ENCODE measurements at regions not wholly inside any gene's neighbourhood (a gene's known extent, or its start where the extent isn't known, plus 50 kb on each side); places are given as distances from the start of the nearest gene placed in this dataset.
A peak's percentile ranks its signal among the peaks of the same experiment; 100 is the strongest.

GRCh38 chr2:188079196-188079595 is 212.5 kb upstream of the GULP1 start:
- no peak overlapping the region for H3K4me3 Mint-ChIP-seq
- no peaks in the 10 kb centered on the region for H3K4me1 Mint-ChIP-seq
- no peak overlapping the region for H3K27ac Mint-ChIP-seq
- H3K27me3 Mint-ChIP-seq (ENCODE audit: low read depth), result no peaks in the 10 kb centered on the region
- no peak for TF ChIP-seq CTCF (IDR thresholded peaks at IDR 0.05; ENCODE audit: unreplicated experiment in 3 of 3)
- H3K9me3 Mint-ChIP-seq, result peaks cover 10% of the 10 kb centered on the region
- H3K36me3 Mint-ChIP-seq (ENCODE audit: low read depth), result no peaks in the 10 kb centered on the region

DNA sequence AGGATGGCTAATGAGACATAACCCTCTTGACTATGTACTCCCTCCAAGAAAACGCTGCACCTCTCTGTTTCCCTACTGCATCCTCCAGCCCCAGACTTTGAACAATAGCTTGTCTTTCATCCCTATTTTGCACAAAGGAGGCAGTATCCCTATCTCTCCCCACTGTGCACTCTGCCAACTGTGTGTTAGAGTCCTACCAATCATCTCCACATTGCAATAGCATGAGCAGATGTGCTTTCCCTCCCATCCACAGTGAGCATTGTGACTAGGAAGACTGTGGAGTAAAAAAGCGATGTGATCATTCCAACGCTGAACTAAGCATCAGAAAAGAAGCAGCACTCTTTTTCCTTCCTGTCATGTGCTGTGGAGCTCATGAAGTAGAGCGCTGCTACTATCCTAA is 206.3 kb upstream of the GULP1 start:
- H3K9me3 Mint-ChIP-seq, result peaks cover 6% of the 10 kb centered on the region
- no peak overlapping the region for H3K27ac Mint-ChIP-seq
- H3K36me3 Mint-ChIP-seq (ENCODE audit: low read depth), result no peaks in the 10 kb centered on the region
- H3K4me3 Mint-ChIP-seq, result no peak overlapping the region
- TF ChIP-seq CTCF (IDR thresholded peaks at IDR 0.05; ENCODE audit: unreplicated experiment in 3 of 3), result no peak
- H3K27me3 Mint-ChIP-seq (ENCODE audit: low read depth), result no peaks in the 10 kb centered on the region
- H3K4me1 Mint-ChIP-seq, result no peaks in the 10 kb centered on the region

GRCh38 chr2:188089901-188090300 is 201.8 kb upstream of the GULP1 start:
- TF ChIP-seq CTCF (IDR thresholded peaks at IDR 0.05; ENCODE audit: unreplicated experiment in 3 of 3), result no peak
- Mint-ChIP-seq H3K36me3 (ENCODE audit: low read depth) (no peaks in the 10 kb centered on the region), H3K4me3 (no peak overlapping the region), H3K4me1 (no peaks in the 10 kb centered on the region), H3K27me3 (ENCODE audit: low read depth) (no peaks in the 10 kb centered on the region), H3K27ac (no peak overlapping the region), H3K9me3 (peaks cover 6% of the 10 kb centered on the region)

GRCh38 chr2:188091220-188091619 is 200.5 kb upstream of the GULP1 start:
- H3K4me1 Mint-ChIP-seq, result no peaks in the 10 kb centered on the region
- TF ChIP-seq CTCF (IDR thresholded peaks at IDR 0.05; ENCODE audit: unreplicated experiment in 3 of 3), result no peak
- H3K9me3 Mint-ChIP-seq, result peaks cover 2% of the 10 kb centered on the region
- no peaks in the 10 kb centered on the region for H3K27me3 Mint-ChIP-seq (ENCODE audit: low read depth)
- H3K4me3 Mint-ChIP-seq, result no peak overlapping the region
- peak overlapping the region in 1 of 3 experiments; percentile 4 for H3K27ac Mint-ChIP-seq
- H3K36me3 Mint-ChIP-seq (ENCODE audit: low read depth), result no peaks in the 10 kb centered on the region

DNA sequence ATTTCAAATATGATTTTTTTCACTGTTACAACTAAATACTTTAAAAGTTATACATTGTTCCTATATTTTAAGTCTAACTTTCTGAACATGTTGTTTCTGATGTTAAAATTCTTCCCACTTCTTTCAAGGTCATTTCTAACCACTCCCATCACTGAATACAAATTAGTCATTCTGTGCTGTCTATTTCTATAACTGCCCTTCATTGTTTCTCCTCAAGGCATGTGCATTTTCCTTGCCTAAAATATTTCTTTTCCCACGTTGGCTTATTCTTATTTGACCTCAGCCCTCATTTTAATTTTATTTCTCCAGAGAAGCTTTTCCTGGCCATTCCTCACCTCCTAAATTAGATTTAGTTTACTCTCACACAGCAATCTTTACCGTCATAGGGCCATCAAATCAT is 198.9 kb upstream of the GULP1 start:
- Mint-ChIP-seq H3K4me1 (no peaks in the 10 kb centered on the region), H3K27ac (no peak overlapping the region), H3K36me3 (ENCODE audit: low read depth) (no peaks in the 10 kb centered on the region), H3K9me3 (no peaks in the 10 kb centered on the region), H3K4me3 (no peak overlapping the region), H3K27me3 (ENCODE audit: low read depth) (no peaks in the 10 kb centered on the region)
- TF ChIP-seq CTCF (IDR thresholded peaks at IDR 0.05; ENCODE audit: unreplicated experiment in 3 of 3), result no peak

GRCh38 chr2:188096910-188097309 is 194.8 kb upstream of the GULP1 start:
- Mint-ChIP-seq H3K9me3 (no peaks in the 10 kb centered on the region), H3K27ac (no peak overlapping the region), H3K4me1 (no peaks in the 10 kb centered on the region), H3K27me3 (ENCODE audit: low read depth) (no peaks in the 10 kb centered on the region), H3K4me3 (no peak overlapping the region), H3K36me3 (ENCODE audit: low read depth) (no peaks in the 10 kb centered on the region)
- TF ChIP-seq CTCF (IDR thresholded peaks at IDR 0.05; ENCODE audit: unreplicated experiment in 3 of 3), result no peak

All from nephron (organoid).